Osteoblast (primary cell): ENCODE measurements at regions not wholly inside any gene's neighbourhood (a gene's known extent, or its start where the extent isn't known, plus 50 kb on each side); places are given as distances from the start of the nearest gene placed in this dataset.

Experiments used
- DNase-seq: peaks from one replicate; pipeline ENCODE4 v3.0.0; 2011; ENCODE audit warnings: low spot score, mixed read lengths; ENCODE audit not compliant: insufficient read length; ENCODE audit errors: missing footprints
- H2AFZ ChIP-seq: 2 replicates; pipeline ENCODE4 v1.6.0; 2011; ENCODE audit warnings: mild to moderate bottlenecking, low read length
- H3K27ac ChIP-seq: 2 replicates; pipeline ENCODE4 v1.5.1; 2011; ENCODE audit warnings: mild to moderate bottlenecking, low read depth, low read length, moderate library complexity
- H3K27me3 ChIP-seq: 2 replicates; pipeline ENCODE4 v1.6.0; 2012; ENCODE audit warnings: mild to moderate bottlenecking, control low read depth, inconsistent platforms, low read length, moderate library complexity; ENCODE audit not compliant: insufficient read depth
- H3K36me3 ChIP-seq: 2 replicates; pipeline ENCODE4 v1.5.1; 2011; ENCODE audit warnings: mild to moderate bottlenecking, low read length, control low read depth, moderate library complexity; ENCODE audit not compliant: insufficient read depth
- H3K4me1 ChIP-seq: 2 replicates; pipeline ENCODE4 v1.5.1; 2011; ENCODE audit warnings: mild to moderate bottlenecking, low read length, control low read depth, moderate library complexity; ENCODE audit not compliant: insufficient read depth
- H3K4me2 ChIP-seq: 2 replicates; pipeline ENCODE4 v1.6.0; 2011; ENCODE audit warnings: mild to moderate bottlenecking, low read length; ENCODE audit not compliant: insufficient read depth
- H3K4me3 ChIP-seq: fragments of 200-600 bp; sonication (generic); 3 replicates; pipeline ENCODE4 v1.5.1; 2012; ENCODE audit warnings: mild to moderate bottlenecking, low read length, inconsistent platforms; ENCODE audit not compliant: insufficient read depth
- H3K79me2 ChIP-seq: 2 replicates; pipeline ENCODE4 v1.6.0; 2012; ENCODE audit warnings: mild to moderate bottlenecking, low read length, control low read depth, inconsistent platforms; ENCODE audit not compliant: insufficient read depth
- H3K9me3 ChIP-seq: 2 replicates; pipeline ENCODE4 v1.5.1; 2011; ENCODE audit warnings: low read depth, low read length, control low read depth
- H4K20me1 ChIP-seq: 2 replicates; pipeline ENCODE4 v1.6.0; 2012; ENCODE audit warnings: mild to moderate bottlenecking, low read length, control low read depth; ENCODE audit not compliant: insufficient read depth
- CTCF ChIP-seq: IDR thresholded peaks from 2 replicates; pipeline ENCODE4 v1.5.1; 2011; ENCODE audit warnings: mild to moderate bottlenecking, low read depth, low read length, moderate library complexity; ENCODE audit errors: extremely low read depth

GRCh38 chr13:99857738-99858137, 113.8 kb downstream of the ZIC5 start:
- no peak overlapping the region for H3K4me3 ChIP-seq
- H3K27me3 ChIP-seq, result no peaks in the 10 kb centered on the region
- no peak overlapping the region for H2AFZ ChIP-seq
- no peaks in the 10 kb centered on the region for H4K20me1 ChIP-seq
- no peaks in the 10 kb centered on the region for H3K36me3 ChIP-seq
- no peak overlapping the region for H3K4me2 ChIP-seq
- no peak for TF ChIP-seq CTCF
- no peak for DNase-seq
- no peak overlapping the region for H3K27ac ChIP-seq
- no peaks in the 10 kb centered on the region for H3K79me2 ChIP-seq
- no peaks in the 10 kb centered on the region for H3K4me1 ChIP-seq
- no peaks in the 10 kb centered on the region for H3K9me3 ChIP-seq

GRCh38 chr13:99855526-99856420, 115.8 kb downstream of the ZIC5 start:
- H3K4me2 ChIP-seq, result no peak overlapping the region
- H3K9me3 ChIP-seq, result no peaks in the 10 kb centered on the region
- no peaks in the 10 kb centered on the region for H3K36me3 ChIP-seq
- DNase-seq, result no peak
- no peaks in the 10 kb centered on the region for H3K4me1 ChIP-seq
- no peak overlapping the region for H3K4me3 ChIP-seq
- H2AFZ ChIP-seq, result no peak overlapping the region
- H3K27me3 ChIP-seq, result no peaks in the 10 kb centered on the region
- no peaks in the 10 kb centered on the region for H3K79me2 ChIP-seq
- no peaks in the 10 kb centered on the region for H4K20me1 ChIP-seq
- no peak overlapping the region for H3K27ac ChIP-seq
- TF ChIP-seq CTCF, result no peak

GRCh38 chr13:99854366-99854765, 117.2 kb downstream of the ZIC5 start:
- no peaks in the 10 kb centered on the region for H4K20me1 ChIP-seq
- H3K9me3 ChIP-seq, result no peaks in the 10 kb centered on the region

More at GRCh38 chr13:99854366-99854765, 117.2 kb downstream of the ZIC5 start:
- H3K79me2 ChIP-seq, result no peaks in the 10 kb centered on the region
- no peak overlapping the region for H3K27ac ChIP-seq
- H3K4me1 ChIP-seq, result no peaks in the 10 kb centered on the region
- no peak for DNase-seq
- H3K4me3 ChIP-seq, result no peak overlapping the region
- H3K4me2 ChIP-seq, result no peak overlapping the region
- H2AFZ ChIP-seq, result no peak overlapping the region
- no peaks in the 10 kb centered on the region for H3K36me3 ChIP-seq
- TF ChIP-seq CTCF, result no peak
- no peaks in the 10 kb centered on the region for H3K27me3 ChIP-seq
